Esophagus squamous epithelium (tissue), 4 donors: ENCODE measurements at regions not wholly inside any gene's neighbourhood (a gene's known extent, or its start where the extent isn't known, plus 50 kb on each side); places are given as distances from the start of the nearest gene placed in this dataset.

ENCODE experiments used
- CTCF ChIP-seq, 6 experiments: fragments of 450-650 bp in 4 of 6; fragments of 200-600 bp in 2 of 6; sonication (generic) in 2 of 6; IDR thresholded peaks; one replicate each; pipeline ENCODE4 v1.5.1; 2016 to 2019; ENCODE audit warnings: antibody characterized with exemption in 6 of 6, mild to moderate bottlenecking in 4 of 6, moderate library complexity in 4 of 6
- POLR2A ChIP-seq, 4 donors: fragments of 450-650 bp; IDR thresholded peaks; one replicate each; pipeline ENCODE4 v1.6.1; 2017; ENCODE audit warnings: antibody characterized with exemption in 4 of 4, mild to moderate bottlenecking in 4 of 4, moderate library complexity in 3 of 4

- no peak for TF ChIP-seq CTCF (IDR thresholded peaks at IDR 0.05)
- no peak for TF ChIP-seq POLR2A (IDR thresholded peaks at IDR 0.05)
Measured at GRCh38 chr16:87061243-87061920, 255.8 kb downstream of the C16orf95 start.
